K562 (cell line): ENCODE measurements at regions not wholly inside any gene's neighbourhood (a gene's known extent, or its start where the extent isn't known, plus 50 kb on each side); places are given as distances from the start of the nearest gene placed in this dataset.

Source experiments
- ASH1L ChIP-seq: fragments of 450-650 bp; IDR thresholded peaks from 2 replicates; pipeline ENCODE4 v1.6.1; 2018; ENCODE audit warnings: borderline replicate concordance, mild to moderate bottlenecking, low read depth; ENCODE audit not compliant: partially characterized antibody
- PURB ChIP-seq: sonication (generic); formaldehyde crosslinking; IDR thresholded peaks from 2 replicates; pipeline ENCODE4 v1.9.0; 2021; ENCODE audit warnings: low read depth, mild to moderate bottlenecking, missing genetic modification reagents
- SIRT6 ChIP-seq: IDR thresholded peaks from one replicate; pipeline ENCODE4 v1.6.1; 2012; ENCODE audit warnings: low read depth, mild to moderate bottlenecking, control low read depth, inconsistent platforms, low read length, moderate library complexity
- TF ChIP-seq, protein P1 (sequence below): fragments of 450-650 bp; IDR thresholded peaks from 2 replicates; pipeline ENCODE4 v1.6.1; 2018; ENCODE audit not compliant: partially characterized antibody
- TF ChIP-seq, protein P2 (sequence below): sonication (generic); formaldehyde crosslinking; IDR thresholded peaks from 2 replicates; pipeline ENCODE4 v1.8.0; 2023; ENCODE audit warnings: mild to moderate bottlenecking, missing genetic modification reagents

DNA sequence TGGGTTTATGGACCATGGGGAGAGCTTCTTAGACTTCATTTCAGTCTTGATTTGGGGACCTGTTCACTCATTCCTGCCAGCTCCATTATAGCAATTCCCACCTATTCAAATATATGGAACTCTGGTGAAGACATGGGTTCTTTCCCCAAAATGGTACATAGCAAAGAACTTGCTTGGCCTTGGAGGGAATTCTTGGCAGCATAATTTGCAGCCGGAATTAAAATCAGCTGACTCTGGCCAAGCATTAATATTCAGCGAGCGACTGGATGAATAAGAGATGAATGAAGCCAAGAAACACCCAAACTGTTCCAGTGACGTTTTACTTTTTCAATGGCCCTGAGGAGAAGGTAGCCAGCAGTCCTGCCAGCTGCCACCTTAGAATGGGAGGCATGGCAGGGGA, 88.4 kb upstream of the SOX1 start (continued):
- TF ChIP-seq, protein P1, sequence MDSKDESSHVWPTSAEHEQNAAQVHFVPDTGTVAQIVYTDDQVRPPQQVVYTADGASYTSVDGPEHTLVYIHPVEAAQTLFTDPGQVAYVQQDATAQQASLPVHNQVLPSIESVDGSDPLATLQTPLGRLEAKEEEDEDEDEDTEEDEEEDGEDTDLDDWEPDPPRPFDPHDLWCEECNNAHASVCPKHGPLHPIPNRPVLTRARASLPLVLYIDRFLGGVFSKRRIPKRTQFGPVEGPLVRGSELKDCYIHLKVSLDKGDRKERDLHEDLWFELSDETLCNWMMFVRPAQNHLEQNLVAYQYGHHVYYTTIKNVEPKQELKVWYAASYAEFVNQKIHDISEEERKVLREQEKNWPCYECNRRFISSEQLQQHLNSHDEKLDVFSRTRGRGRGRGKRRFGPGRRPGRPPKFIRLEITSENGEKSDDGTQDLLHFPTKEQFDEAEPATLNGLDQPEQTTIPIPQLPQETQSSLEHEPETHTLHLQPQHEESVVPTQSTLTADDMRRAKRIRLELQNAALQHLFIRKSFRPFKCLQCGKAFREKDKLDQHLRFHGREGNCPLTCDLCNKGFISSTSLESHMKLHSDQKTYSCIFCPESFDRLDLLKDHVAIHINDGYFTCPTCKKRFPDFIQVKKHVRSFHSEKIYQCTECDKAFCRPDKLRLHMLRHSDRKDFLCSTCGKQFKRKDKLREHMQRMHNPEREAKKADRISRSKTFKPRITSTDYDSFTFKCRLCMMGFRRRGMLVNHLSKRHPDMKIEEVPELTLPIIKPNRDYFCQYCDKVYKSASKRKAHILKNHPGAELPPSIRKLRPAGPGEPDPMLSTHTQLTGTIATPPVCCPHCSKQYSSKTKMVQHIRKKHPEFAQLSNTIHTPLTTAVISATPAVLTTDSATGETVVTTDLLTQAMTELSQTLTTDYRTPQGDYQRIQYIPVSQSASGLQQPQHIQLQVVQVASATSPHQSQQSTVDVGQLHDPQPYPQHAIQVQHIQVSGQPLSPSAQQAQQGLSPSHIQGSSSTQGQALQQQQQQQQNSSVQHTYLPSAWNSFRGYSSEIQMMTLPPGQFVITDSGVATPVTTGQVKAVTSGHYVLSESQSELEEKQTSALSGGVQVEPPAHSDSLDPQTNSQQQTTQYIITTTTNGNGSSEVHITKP: no peak
- TF ChIP-seq, protein P2, sequence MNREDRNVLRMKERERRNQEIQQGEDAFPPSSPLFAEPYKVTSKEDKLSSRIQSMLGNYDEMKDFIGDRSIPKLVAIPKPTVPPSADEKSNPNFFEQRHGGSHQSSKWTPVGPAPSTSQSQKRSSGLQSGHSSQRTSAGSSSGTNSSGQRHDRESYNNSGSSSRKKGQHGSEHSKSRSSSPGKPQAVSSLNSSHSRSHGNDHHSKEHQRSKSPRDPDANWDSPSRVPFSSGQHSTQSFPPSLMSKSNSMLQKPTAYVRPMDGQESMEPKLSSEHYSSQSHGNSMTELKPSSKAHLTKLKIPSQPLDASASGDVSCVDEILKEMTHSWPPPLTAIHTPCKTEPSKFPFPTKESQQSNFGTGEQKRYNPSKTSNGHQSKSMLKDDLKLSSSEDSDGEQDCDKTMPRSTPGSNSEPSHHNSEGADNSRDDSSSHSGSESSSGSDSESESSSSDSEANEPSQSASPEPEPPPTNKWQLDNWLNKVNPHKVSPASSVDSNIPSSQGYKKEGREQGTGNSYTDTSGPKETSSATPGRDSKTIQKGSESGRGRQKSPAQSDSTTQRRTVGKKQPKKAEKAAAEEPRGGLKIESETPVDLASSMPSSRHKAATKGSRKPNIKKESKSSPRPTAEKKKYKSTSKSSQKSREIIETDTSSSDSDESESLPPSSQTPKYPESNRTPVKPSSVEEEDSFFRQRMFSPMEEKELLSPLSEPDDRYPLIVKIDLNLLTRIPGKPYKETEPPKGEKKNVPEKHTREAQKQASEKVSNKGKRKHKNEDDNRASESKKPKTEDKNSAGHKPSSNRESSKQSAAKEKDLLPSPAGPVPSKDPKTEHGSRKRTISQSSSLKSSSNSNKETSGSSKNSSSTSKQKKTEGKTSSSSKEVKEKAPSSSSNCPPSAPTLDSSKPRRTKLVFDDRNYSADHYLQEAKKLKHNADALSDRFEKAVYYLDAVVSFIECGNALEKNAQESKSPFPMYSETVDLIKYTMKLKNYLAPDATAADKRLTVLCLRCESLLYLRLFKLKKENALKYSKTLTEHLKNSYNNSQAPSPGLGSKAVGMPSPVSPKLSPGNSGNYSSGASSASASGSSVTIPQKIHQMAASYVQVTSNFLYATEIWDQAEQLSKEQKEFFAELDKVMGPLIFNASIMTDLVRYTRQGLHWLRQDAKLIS (CRISPR knock-in tag): no peak
- TF ChIP-seq SIRT6 (no peak), PURB (CRISPR knock-in tag) (no peak), ASH1L (no peak)
